CD14-positive monocyte (primary cell): ENCODE measurements at regions not wholly inside any gene's neighbourhood (a gene's known extent, or its start where the extent isn't known, plus 50 kb on each side); places are given as distances from the start of the nearest gene placed in this dataset.

Source experiments
- DNase-seq, 3 donors: peaks; one replicate each; pipeline ENCODE4 v3.0.0-alpha.2; 2011 to 2022
- H2AFZ ChIP-seq: 2 replicates; pipeline ENCODE4 v1.6.0; 2012; ENCODE audit warnings: mild to moderate bottlenecking, low read depth, low read length, inconsistent platforms; ENCODE audit not compliant: insufficient read depth, poor library complexity, severe bottlenecking
- H3K27ac ChIP-seq, 2 donors: 1 replicate in 1 of 2; 2 replicates in 1 of 2; pipeline ENCODE4 v1.5.1; 2012 to 2013; ENCODE audit warnings: low read length in 2 of 2, control low read depth in 1 of 2, inconsistent platforms in 1 of 2, low read depth in 1 of 2, mild to moderate bottlenecking in 1 of 2
- H3K27me3 ChIP-seq, 2 donors: one replicate each; pipeline versions ENCODE4 v1.6.0 to v1.6.1; 2011 to 2013; ENCODE audit warnings: low read length in 2 of 2; ENCODE audit not compliant: control insufficient read depth in 2 of 2, insufficient read depth in 2 of 2
- H3K36me3 ChIP-seq, 2 donors: replicated peaks in 1 of 2; 1 replicate in 1 of 2; 2 replicates in 1 of 2; pipeline versions ENCODE4 v1.5.1 to v1.6.1; 2012 to 2013; ENCODE audit warnings: low read length in 2 of 2, control low read depth in 1 of 2, inconsistent platforms in 1 of 2, mild to moderate bottlenecking in 1 of 2; ENCODE audit not compliant: insufficient read depth in 2 of 2, control insufficient read depth in 1 of 2
- H3K4me1 ChIP-seq, 2 donors: 1 replicate in 1 of 2; 2 replicates in 1 of 2; pipeline versions ENCODE4 v1.5.1 to v1.6.1; 2012 to 2013; ENCODE audit warnings: low read length in 2 of 2, control low read depth in 1 of 2, inconsistent platforms in 1 of 2, mild to moderate bottlenecking in 1 of 2, moderate library complexity in 1 of 2; ENCODE audit not compliant: insufficient read depth in 2 of 2, control insufficient read depth in 1 of 2
- H3K4me2 ChIP-seq: replicated peaks from 2 replicates; pipeline ENCODE3; 2012; ENCODE audit warnings: low read length, moderate library complexity, mild to moderate bottlenecking; ENCODE audit not compliant: poor library complexity, severe bottlenecking; ENCODE audit errors: extremely low read depth
- H3K4me3 ChIP-seq, 3 experiments: fragments of 200-600 bp in 1 of 3; sonication (generic) in 1 of 3; replicated peaks in 1 of 3; 1 replicate in 2 of 3; 2 replicates in 1 of 3; pipeline ENCODE4 v1.5.1; 2011 to 2013; ENCODE audit warnings: low read length in 3 of 3, mild to moderate bottlenecking in 3 of 3, control low read depth in 2 of 3, low read depth in 2 of 3, inconsistent platforms in 1 of 3, moderate library complexity in 1 of 3
- H3K79me2 ChIP-seq: 2 replicates; pipeline ENCODE4 v1.6.0; 2012; ENCODE audit warnings: mild to moderate bottlenecking, control low read depth, inconsistent platforms, low read length, moderate library complexity; ENCODE audit not compliant: insufficient read depth
- H3K9ac ChIP-seq: 2 replicates; pipeline ENCODE4 v1.6.0; 2017; ENCODE audit warnings: low read length, mild to moderate bottlenecking; ENCODE audit not compliant: insufficient read depth, poor library complexity, severe bottlenecking
- H3K9me3 ChIP-seq, 2 donors: replicated peaks in 1 of 2; 1 replicate in 1 of 2; 2 replicates in 1 of 2; pipeline versions ENCODE4 v1.5.1 to v1.6.1; 2012 to 2013; ENCODE audit warnings: low read length in 2 of 2, control low read depth in 1 of 2; ENCODE audit not compliant: control insufficient read depth in 1 of 2, insufficient read depth in 1 of 2
- H4K20me1 ChIP-seq: 2 replicates; pipeline ENCODE4 v1.6.0; 2012; ENCODE audit warnings: mild to moderate bottlenecking, low read length, control low read depth, moderate library complexity; ENCODE audit not compliant: insufficient read depth
- H3K27ac Mint-ChIP-seq, 7 donors: one replicate each; pipeline ENCODE4 v1.8.0; 2020; ENCODE audit warnings: mild to moderate bottlenecking in 7 of 7, mixed read lengths in 7 of 7, moderate library complexity in 6 of 7, inconsistent platforms in 2 of 7
- H3K27me3 Mint-ChIP-seq, 3 donors: one replicate each; pipeline ENCODE4 v1.8.0; 2021 to 2022; ENCODE audit warnings: low read depth in 3 of 3, mild to moderate bottlenecking in 3 of 3, mixed read lengths in 3 of 3, moderate library complexity in 3 of 3, inconsistent platforms in 1 of 3
- H3K36me3 Mint-ChIP-seq, 2 donors: one replicate each; pipeline ENCODE4 v1.8.0; 2020; ENCODE audit warnings: mixed read lengths in 2 of 2, inconsistent platforms in 1 of 2, mild to moderate bottlenecking in 1 of 2
- H3K4me1 Mint-ChIP-seq: one replicate; pipeline ENCODE4 v1.8.0; 2020; ENCODE audit warnings: mild to moderate bottlenecking, mixed read lengths
- H3K4me3 Mint-ChIP-seq, 2 donors: one replicate each; pipeline ENCODE4 v1.8.0; 2020; ENCODE audit warnings: mild to moderate bottlenecking in 2 of 2, mixed read lengths in 2 of 2, moderate library complexity in 1 of 2
- H3K9me3 Mint-ChIP-seq, 7 donors: one replicate each; pipeline ENCODE4 v1.8.0; 2020 to 2022; ENCODE audit warnings: mixed read lengths in 7 of 7, mild to moderate bottlenecking in 6 of 7, moderate library complexity in 6 of 7, inconsistent platforms in 2 of 7
- WGBS: methylation state at CpG from one replicate; pipeline ENCODE4 v1.1.5; 2013; ENCODE audit warnings: missing lambda C conversion rate; ENCODE audit not compliant: insufficient coverage; 5-methylcytosine and 5-hydroxymethylcytosine counted together
- intact Hi-C, 2 donors: fragments of 100-400 bp; cut with micrococcal nuclease; formaldehyde crosslinking; loops; one replicate each; pipeline versions ENCODE4 v1.15.0 to v1.15.1; 2023
- TF ChIP-seq, protein P1 (sequence below): fragments of 200-600 bp; IDR thresholded peaks from one replicate; pipeline ENCODE4 v1.8.0; 2022; ENCODE audit warnings: antibody characterized with exemption, mild to moderate bottlenecking

DNA sequence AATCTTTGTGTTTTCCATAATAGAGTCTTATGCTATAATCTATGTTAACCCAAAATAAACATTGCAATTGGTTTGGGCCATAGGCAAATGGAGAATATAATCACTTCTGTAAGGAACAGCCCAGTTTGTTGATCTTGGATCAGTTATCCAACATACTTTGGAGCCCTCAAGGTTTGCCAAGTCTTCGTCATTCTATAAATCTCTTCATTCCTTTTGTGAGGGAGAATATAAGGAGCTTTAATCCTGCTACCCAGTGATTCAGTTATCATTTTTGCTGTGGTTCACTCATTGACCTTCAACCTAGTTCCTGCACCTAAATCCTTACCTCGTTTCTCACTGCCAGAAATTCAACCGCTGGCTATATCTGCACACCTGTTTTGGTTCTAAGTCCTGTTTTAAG is 500.3 kb upstream of the PTCHD4 start:
- intact Hi-C loops = no loop called here
- peaks cover 2 to 6% (median 2%) of the 10 kb centered on the region in 7 donors for H3K9me3 Mint-ChIP-seq
- H3K4me1 Mint-ChIP-seq = no peaks in the 10 kb centered on the region
- no peaks in the 10 kb centered on the region for H3K27me3 ChIP-seq
- no peak overlapping the region for H3K27ac Mint-ChIP-seq
- peaks cover 0 to 2% (median 0%) of the 10 kb centered on the region in 3 donors for H3K27me3 Mint-ChIP-seq
- no peak overlapping the region for H3K4me3 ChIP-seq
- H2AFZ ChIP-seq = no peak overlapping the region
- H3K9me3 ChIP-seq = peaks cover 0 to 3% of the 10 kb centered on the region in 2 donors
- no peaks in the 10 kb centered on the region for H3K36me3 Mint-ChIP-seq
- H3K36me3 ChIP-seq = no peaks in the 10 kb centered on the region
- no peak overlapping the region for H3K27ac ChIP-seq
- H3K4me2 ChIP-seq = no peak overlapping the region
- 70% methylated on average over 2 of the region's 3 CpGs for WGBS
- no peaks in the 10 kb centered on the region for H3K4me1 ChIP-seq
- no peaks in the 10 kb centered on the region for H3K79me2 ChIP-seq
- H4K20me1 ChIP-seq = no peaks in the 10 kb centered on the region
- DNase-seq = no peak
- H3K4me3 Mint-ChIP-seq = no peak overlapping the region
- H3K9ac ChIP-seq = no peak overlapping the region
- TF ChIP-seq, protein P1, sequence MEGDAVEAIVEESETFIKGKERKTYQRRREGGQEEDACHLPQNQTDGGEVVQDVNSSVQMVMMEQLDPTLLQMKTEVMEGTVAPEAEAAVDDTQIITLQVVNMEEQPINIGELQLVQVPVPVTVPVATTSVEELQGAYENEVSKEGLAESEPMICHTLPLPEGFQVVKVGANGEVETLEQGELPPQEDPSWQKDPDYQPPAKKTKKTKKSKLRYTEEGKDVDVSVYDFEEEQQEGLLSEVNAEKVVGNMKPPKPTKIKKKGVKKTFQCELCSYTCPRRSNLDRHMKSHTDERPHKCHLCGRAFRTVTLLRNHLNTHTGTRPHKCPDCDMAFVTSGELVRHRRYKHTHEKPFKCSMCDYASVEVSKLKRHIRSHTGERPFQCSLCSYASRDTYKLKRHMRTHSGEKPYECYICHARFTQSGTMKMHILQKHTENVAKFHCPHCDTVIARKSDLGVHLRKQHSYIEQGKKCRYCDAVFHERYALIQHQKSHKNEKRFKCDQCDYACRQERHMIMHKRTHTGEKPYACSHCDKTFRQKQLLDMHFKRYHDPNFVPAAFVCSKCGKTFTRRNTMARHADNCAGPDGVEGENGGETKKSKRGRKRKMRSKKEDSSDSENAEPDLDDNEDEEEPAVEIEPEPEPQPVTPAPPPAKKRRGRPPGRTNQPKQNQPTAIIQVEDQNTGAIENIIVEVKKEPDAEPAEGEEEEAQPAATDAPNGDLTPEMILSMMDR = no peak

DNA sequence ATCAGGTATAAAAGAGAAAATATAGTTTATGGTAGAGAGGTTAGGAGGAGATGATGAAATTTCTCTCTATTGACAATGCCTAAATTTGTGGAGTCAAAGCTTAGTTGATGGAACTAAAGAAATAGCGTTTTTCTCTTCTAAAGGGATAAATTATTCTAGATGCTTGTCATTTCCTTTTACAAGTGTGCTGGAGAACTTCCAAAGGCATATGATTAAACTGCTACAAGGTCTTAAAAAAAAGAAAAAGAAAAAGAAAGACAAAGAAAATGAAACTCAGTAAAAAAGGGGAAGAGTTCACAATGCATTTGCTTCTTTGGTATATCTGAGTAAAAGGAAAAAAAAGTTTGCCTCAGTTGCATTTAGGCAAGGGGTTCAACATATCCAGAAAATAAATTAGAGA is 499.8 kb upstream of the PTCHD4 start:
- WGBS = no CpG with 5 or more reads among the region's 1 CpG
- H3K4me1 ChIP-seq = no peaks in the 10 kb centered on the region

More for the DNA sequence above, 499.8 kb upstream of the PTCHD4 start:
- TF ChIP-seq, protein P1 = no peak
- H3K9ac ChIP-seq = no peak overlapping the region
- peaks cover 0 to 3% of the 10 kb centered on the region in 2 donors for H3K9me3 ChIP-seq
- Mint-ChIP-seq H3K27ac (no peak overlapping the region), H3K9me3 (peaks cover 2 to 6% (median 2%) of the 10 kb centered on the region in 7 donors), H3K36me3 (no peaks in the 10 kb centered on the region), H3K4me3 (no peak overlapping the region), H3K4me1 (no peaks in the 10 kb centered on the region), H3K27me3 (peaks cover 0 to 2% (median 0%) of the 10 kb centered on the region in 3 donors)
- H3K27me3 ChIP-seq = no peaks in the 10 kb centered on the region
- H3K4me3 ChIP-seq = no peak overlapping the region
- no peaks in the 10 kb centered on the region for H4K20me1 ChIP-seq
- no peak overlapping the region for H3K4me2 ChIP-seq
- no peaks in the 10 kb centered on the region for H3K36me3 ChIP-seq
- no peak for DNase-seq
- no peak overlapping the region for H3K27ac ChIP-seq
- no peak overlapping the region for H2AFZ ChIP-seq
- no peaks in the 10 kb centered on the region for H3K79me2 ChIP-seq
- intact Hi-C loops = no loop called here
